ENCODE measurements at regions not wholly inside any gene's neighbourhood (a gene's known extent, or its start where the extent isn't known, plus 50 kb on each side); places are given as distances from the start of the nearest gene placed in this dataset.

- H3K4me3 ChIP-seq = no peak overlapping the region
- DNase-seq (ENCODE audit: low spot score) = no peak
- H3K27ac ChIP-seq = peak overlapping the region in 1 of 2 donors; percentile 35
- no peak for TF ChIP-seq CTCF (IDR thresholded peaks at IDR 0.05)
Observed at GRCh38 chr2:238600506-238601432, 174.0 kb downstream of the ASB1 start.

- Histone ChIP-seq H3K4me3 (peak overlapping the region; percentile 14), H3K27ac (peak overlapping the region; percentile 35 to 43)
- no peak for DNase-seq (ENCODE audit: low spot score)
- no peak for TF ChIP-seq CTCF (IDR thresholded peaks at IDR 0.05)
Observed at GRCh38 chr2:238601433-238602222, 174.9 kb downstream of the ASB1 start.

GRCh38 chr2:238602223-238602960, 175.7 kb downstream of the ASB1 start:
- H3K27ac ChIP-seq = peak overlapping the region; percentile 35 to 43

GRCh38 chr2:238603596-238603995, 176.9 kb downstream of the ASB1 start:
- TF ChIP-seq CTCF (IDR thresholded peaks at IDR 0.05) = no peak
- Histone ChIP-seq H3K27ac (no peak overlapping the region), H3K4me3 (no peak overlapping the region)
- DNase-seq (ENCODE audit: low spot score) = no peak

More at GRCh38 chr2:238602223-238602960, 175.7 kb downstream of the ASB1 start:
- peak overlapping the region; percentile 14 for H3K4me3 ChIP-seq
- no peak for DNase-seq (ENCODE audit: low spot score)
- no peak for TF ChIP-seq CTCF (IDR thresholded peaks at IDR 0.05)

- no peak for TF ChIP-seq CTCF (IDR thresholded peaks at IDR 0.05)
- Histone ChIP-seq H3K4me3 (no peak overlapping the region), H3K27ac (no peak overlapping the region)
- DNase-seq (ENCODE audit: low spot score) = no peak
Observed at GRCh38 chr2:238606311-238606710, 179.6 kb downstream of the ASB1 start.

- no peak for DNase-seq (ENCODE audit: low spot score)
- Histone ChIP-seq H3K4me3 (no peak overlapping the region), H3K27ac (no peak overlapping the region)
- TF ChIP-seq CTCF (IDR thresholded peaks at IDR 0.05) = no peak
Observed at GRCh38 chr2:238613610-238614009, 186.9 kb downstream of the ASB1 start.

All from coronary artery (tissue), 2 donors.